GM23248 (cell line): ENCODE measurements at regions not wholly inside any gene's neighbourhood (a gene's known extent, or its start where the extent isn't known, plus 50 kb on each side); places are given as distances from the start of the nearest gene placed in this dataset.

ENCODE experiments used
- DNase-seq: peaks from one replicate; pipeline ENCODE4 v3.0.0-alpha.2; 2015
- H2AFZ ChIP-seq: fragments of 200-600 bp; sonication (generic); 2 replicates; pipeline ENCODE4 v1.6.1; 2016; ENCODE audit warnings: antibody characterized with exemption
- H3F3A ChIP-seq: fragments of 200-600 bp; sonication (generic); 2 replicates; pipeline ENCODE4 v1.6.1; 2016; ENCODE audit warnings: mild to moderate bottlenecking, antibody characterized with exemption, mixed run types; ENCODE audit not compliant: insufficient read depth
- H3K27ac ChIP-seq: fragments of 200-600 bp; sonication (generic); 2 replicates; pipeline ENCODE4 v1.5.1; 2016; ENCODE audit warnings: mild to moderate bottlenecking
- H3K27me3 ChIP-seq: fragments of 200-600 bp; sonication (generic); replicated peaks from 2 replicates; pipeline ENCODE4 v1.6.1; 2016; ENCODE audit warnings: mild to moderate bottlenecking; ENCODE audit not compliant: insufficient read depth
- H3K36me3 ChIP-seq: fragments of 200-600 bp; sonication (generic); 2 replicates; pipeline ENCODE4 v1.6.1; 2016; ENCODE audit warnings: low read depth, mild to moderate bottlenecking
- H3K4me1 ChIP-seq: fragments of 200-600 bp; sonication (generic); 2 replicates; pipeline ENCODE4 v1.6.1; 2016; ENCODE audit warnings: mild to moderate bottlenecking; ENCODE audit not compliant: insufficient read depth
- H3K4me2 ChIP-seq: fragments of 200-600 bp; sonication (generic); one replicate; pipeline ENCODE4 v1.6.1; 2016; ENCODE audit warnings: mild to moderate bottlenecking; ENCODE audit not compliant: unreplicated experiment
- H3K4me3 ChIP-seq: fragments of 200-600 bp; sonication (generic); 2 replicates; pipeline ENCODE4 v1.5.1; 2016; ENCODE audit warnings: mild to moderate bottlenecking
- H3K79me2 ChIP-seq: fragments of 200-600 bp; sonication (generic); 2 replicates; pipeline ENCODE4 v1.6.1; 2016; ENCODE audit warnings: mild to moderate bottlenecking; ENCODE audit not compliant: insufficient read depth
- H3K9ac ChIP-seq: fragments of 200-600 bp; sonication (generic); 2 replicates; pipeline ENCODE4 v1.6.1; 2016; ENCODE audit warnings: mild to moderate bottlenecking
- H3K9me2 ChIP-seq: fragments of 200-600 bp; sonication (generic); 2 replicates; pipeline ENCODE4 v1.6.1; 2016; ENCODE audit warnings: mixed run types, mild to moderate bottlenecking, moderate library complexity; ENCODE audit not compliant: insufficient read depth
- H3K9me3 ChIP-seq: fragments of 200-600 bp; sonication (generic); one replicate; pipeline ENCODE4 v1.6.1; 2017; ENCODE audit warnings: low read depth
- H4K20me1 ChIP-seq: fragments of 200-600 bp; sonication (generic); 2 replicates; pipeline ENCODE4 v1.6.0; 2016; ENCODE audit not compliant: insufficient read depth
- EZH2 ChIP-seq: fragments of 200-600 bp; sonication (generic); IDR thresholded peaks from 2 replicates; pipeline ENCODE4 v1.6.1; 2018; ENCODE audit warnings: antibody characterized with exemption, mild to moderate bottlenecking; ENCODE audit not compliant: insufficient read depth, poor library complexity, severe bottlenecking
- EZH2phosphoT487 ChIP-seq: fragments of 200-600 bp; sonication (generic); IDR thresholded peaks from 2 replicates; pipeline ENCODE4 v1.6.1; 2018; ENCODE audit warnings: antibody characterized with exemption, moderate library complexity, mild to moderate bottlenecking, low read depth; ENCODE audit not compliant: insufficient read depth
- WGBS, 2 experiments: methylation state at CpG; one replicate each; pipeline ENCODE4 v1.1.6; 2015 to 2017; ENCODE audit warnings: low lambda C conversion rate in 2 of 2, low coverage in 1 of 2; ENCODE audit errors: missing lambda C conversion rate in 2 of 2; 5-methylcytosine and 5-hydroxymethylcytosine counted together
- in situ Hi-C: fragments of 300-500 bp; cut with MboI; formaldehyde crosslinking; loops from 2 replicates; pipeline ENCODE4 v1.15.0; 2020

- no peaks in the 10 kb centered on the region for H3K9me2 ChIP-seq
- no peak overlapping the region for H3K4me2 ChIP-seq
- H3K27ac ChIP-seq, result no peak overlapping the region
- no peaks in the 10 kb centered on the region for H3K9me3 ChIP-seq
- WGBS, 2 experiments, result 34 to 51% methylated on average over 1 of the region's 1 CpG
- H3K27me3 ChIP-seq, result peaks cover 13% of the 10 kb centered on the region
- H3K4me1 ChIP-seq, result no peaks in the 10 kb centered on the region
- H2AFZ ChIP-seq, result no peak overlapping the region
- H3F3A ChIP-seq, result no peaks in the 10 kb centered on the region
- no peak overlapping the region for H3K4me3 ChIP-seq
- H4K20me1 ChIP-seq, result no peaks in the 10 kb centered on the region
- peak; percentile 42 for DNase-seq
- H3K36me3 ChIP-seq, result no peaks in the 10 kb centered on the region
- no peaks in the 10 kb centered on the region for H3K79me2 ChIP-seq
- no peak overlapping the region for H3K9ac ChIP-seq
- in situ Hi-C loops, result no loop called here
- TF ChIP-seq EZH2 (no peak), EZH2phosphoT487 (no peak)
These were observed 222.2 kb downstream of the C7orf25 start for GRCh38 chr7:42689626-42690025.

DNA sequence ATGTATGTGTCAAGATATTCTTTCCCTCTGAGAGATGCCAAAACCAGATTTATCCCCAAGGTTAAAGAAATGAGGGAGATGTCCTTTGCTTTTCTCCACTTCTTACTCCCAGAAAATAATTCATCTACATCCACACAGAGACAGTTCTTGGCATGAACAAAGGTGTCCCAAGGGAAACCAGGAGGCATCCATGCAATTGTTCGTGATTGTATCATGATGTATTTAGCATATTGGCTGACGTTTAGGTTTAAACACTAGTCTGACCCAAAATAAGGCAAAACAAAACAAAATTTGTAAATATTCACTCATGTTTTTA, 223.9 kb downstream of the C7orf25 start:
- Histone ChIP-seq H3K4me2 (no peak overlapping the region), H2AFZ (no peak overlapping the region), H4K20me1 (no peaks in the 10 kb centered on the region), H3K4me3 (no peak overlapping the region), H3K9me3 (no peaks in the 10 kb centered on the region), H3K9ac (no peak overlapping the region), H3K27me3 (peaks cover 16% of the 10 kb centered on the region), H3K36me3 (no peaks in the 10 kb centered on the region), H3K9me2 (no peaks in the 10 kb centered on the region), H3K27ac (no peak overlapping the region), H3K4me1 (no peaks in the 10 kb centered on the region), H3K79me2 (no peaks in the 10 kb centered on the region), H3F3A (no peaks in the 10 kb centered on the region)
- TF ChIP-seq EZH2 (no peak), EZH2phosphoT487 (no peak)
- no peak for DNase-seq
- in situ Hi-C loops, result no loop called here
- WGBS, 2 experiments, result 95% methylated on average over 2 of the region's 2 CpGs

DNA sequence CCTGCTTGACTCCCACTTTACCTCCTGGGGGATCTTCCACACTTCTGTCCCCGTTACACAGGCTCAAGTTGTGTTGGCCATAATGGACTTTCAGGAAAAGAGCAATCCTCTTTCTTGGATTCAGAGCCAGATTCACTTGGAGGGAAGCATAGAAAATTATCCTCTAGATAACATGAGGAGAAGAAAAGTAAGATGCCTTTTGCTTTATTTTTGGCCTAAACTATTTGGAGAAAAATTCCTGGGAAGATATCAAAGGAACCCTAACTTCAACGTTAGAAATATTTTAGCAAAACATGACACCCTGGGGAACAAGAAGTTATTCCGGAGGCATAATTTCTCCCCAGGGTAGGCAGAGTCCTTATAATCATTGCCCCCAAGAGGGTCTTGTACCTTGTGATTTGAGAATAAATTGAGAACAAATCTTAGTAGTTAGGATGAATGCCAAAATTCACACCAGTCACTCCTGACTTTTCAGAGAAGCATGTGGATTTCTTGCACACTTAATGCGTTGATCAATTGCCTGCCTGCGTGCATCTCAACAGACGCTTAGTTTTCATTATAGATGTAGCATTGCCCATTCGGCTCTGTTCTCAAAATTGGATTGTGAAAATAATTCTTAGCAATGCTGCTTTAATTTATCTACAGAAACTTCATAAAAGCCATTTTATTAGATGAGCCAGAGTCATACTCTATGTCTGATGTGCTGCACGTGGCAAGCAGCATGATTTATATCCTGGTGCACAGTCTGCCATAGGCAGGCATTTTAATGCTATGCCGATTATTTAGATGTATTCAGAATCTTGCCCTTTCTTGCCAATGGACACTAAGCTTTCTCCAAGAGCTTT, 224.4 kb downstream of the C7orf25 start:
- DNase-seq, result no peak
- Histone ChIP-seq H3K4me3 (no peak overlapping the region), H3K4me2 (no peak overlapping the region), H3K36me3 (no peaks in the 10 kb centered on the region), H3F3A (no peaks in the 10 kb centered on the region), H4K20me1 (no peaks in the 10 kb centered on the region), H2AFZ (no peak overlapping the region), H3K79me2 (no peaks in the 10 kb centered on the region), H3K27me3 (peaks cover 16% of the 10 kb centered on the region), H3K9me3 (no peaks in the 10 kb centered on the region), H3K27ac (no peak overlapping the region), H3K9ac (no peak overlapping the region), H3K9me2 (no peaks in the 10 kb centered on the region), H3K4me1 (no peaks in the 10 kb centered on the region)
- TF ChIP-seq EZH2, result no peak
- TF ChIP-seq EZH2phosphoT487, result no peak
- in situ Hi-C loops, result no loop called here
- 71% methylated on average over 9 of the region's 9 CpGs for WGBS, 2 experiments

DNA sequence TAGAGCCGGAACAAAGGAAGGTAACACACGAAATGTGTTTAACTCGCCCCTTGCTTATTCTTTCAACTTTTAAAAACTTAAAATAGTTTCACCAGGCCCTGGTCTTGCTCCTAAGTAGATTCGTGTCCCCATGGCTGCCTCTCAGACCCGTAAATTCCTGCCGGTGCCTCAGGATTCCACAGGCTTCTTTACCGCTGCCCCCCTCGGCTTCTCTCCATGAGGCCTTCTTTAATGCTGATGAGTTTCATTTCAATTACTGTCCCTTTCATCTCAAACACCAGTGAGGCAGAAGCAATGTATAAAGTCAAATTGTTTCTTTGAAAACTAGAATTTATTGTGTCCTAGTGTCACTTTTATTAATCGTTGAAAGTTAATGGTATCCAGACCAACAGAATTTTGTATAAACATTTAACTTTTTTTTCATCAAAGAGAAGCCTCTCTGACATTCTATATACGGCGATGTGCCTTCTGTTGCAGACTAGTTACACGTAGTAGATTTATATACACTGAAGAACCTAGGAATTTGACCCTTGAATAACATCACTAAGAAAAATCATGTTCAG, 225.2 kb downstream of the C7orf25 start:
- Histone ChIP-seq H3K4me1 (no peaks in the 10 kb centered on the region), H3K9me2 (no peaks in the 10 kb centered on the region), H3F3A (no peaks in the 10 kb centered on the region), H3K9me3 (no peaks in the 10 kb centered on the region), H3K4me2 (no peak overlapping the region), H3K4me3 (no peak overlapping the region), H3K27me3 (peaks cover 16% of the 10 kb centered on the region), H3K9ac (no peak overlapping the region), H3K27ac (no peak overlapping the region), H3K36me3 (no peaks in the 10 kb centered on the region), H2AFZ (no peak overlapping the region), H3K79me2 (no peaks in the 10 kb centered on the region), H4K20me1 (no peaks in the 10 kb centered on the region)
- no peak for DNase-seq
- in situ Hi-C loops, result no loop called here
- 80 to 82% methylated on average over 12 of the region's 12 CpGs for WGBS, 2 experiments
- no peak for TF ChIP-seq EZH2phosphoT487
- no peak for TF ChIP-seq EZH2
